ENCODE measurements at regions not wholly inside any gene's neighbourhood (a gene's known extent, or its start where the extent isn't known, plus 50 kb on each side); places are given as distances from the start of the nearest gene placed in this dataset.
A peak's percentile ranks its signal among the peaks of the same experiment; 100 is the strongest.
"Not testable (repeated sequence)": the region's sequence is repeated elsewhere in the genome, so short reads cannot be mapped to it uniquely, and the experiment has no call there.

GRCh38 chr2:188787658-188788240, 186.4 kb upstream of the COL3A1 start:
- peak; percentile 61 for DNase-seq (ENCODE audit: low read depth)

DNA sequence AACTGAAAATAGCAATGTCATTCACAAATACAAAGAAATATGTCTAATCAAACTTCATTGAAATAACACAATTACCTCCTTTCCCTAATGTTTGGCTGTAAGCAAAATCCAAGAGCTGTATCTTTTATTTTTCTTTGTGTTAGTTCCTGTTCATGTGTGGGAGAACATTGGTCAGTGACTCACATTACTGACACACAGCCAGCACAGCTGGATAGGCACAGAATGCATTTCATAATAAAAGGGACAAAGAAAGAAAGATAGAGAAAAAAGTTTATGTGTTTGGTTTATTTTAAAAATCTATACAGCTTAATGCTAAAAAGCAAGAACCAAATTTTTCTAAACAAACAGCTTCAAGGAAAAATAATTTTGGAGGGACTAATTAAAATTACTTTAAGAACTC, 185.6 kb upstream of the COL3A1 start:
- peak; percentile 80 for DNase-seq (ENCODE audit: low read depth)

- DNase-seq (ENCODE audit: low read depth) = no peak
These were observed 184.2 kb upstream of the COL3A1 start for GRCh38 chr2:188789951-188790350.

DNA sequence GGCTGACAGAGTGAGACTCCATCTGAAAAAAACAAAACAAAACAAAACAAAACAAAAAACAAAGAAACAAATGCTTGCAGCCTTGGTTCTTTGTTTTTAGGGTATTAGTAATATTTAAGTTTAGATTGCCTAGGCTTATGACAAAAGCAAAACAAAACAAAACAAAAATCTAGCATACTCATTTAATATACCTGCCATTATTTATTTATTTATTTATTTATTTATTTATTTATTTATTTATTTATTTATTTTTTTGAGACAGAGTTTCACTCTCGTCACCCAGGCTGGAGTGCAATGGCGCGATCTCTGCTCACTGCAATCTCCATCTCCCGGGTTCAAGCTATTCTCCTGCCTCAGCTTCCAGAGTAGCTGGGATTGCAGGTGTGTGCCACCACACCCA, 179.7 kb upstream of the COL3A1 start:
- DNase-seq (ENCODE audit: low read depth) = not testable (repeated sequence)

DNA sequence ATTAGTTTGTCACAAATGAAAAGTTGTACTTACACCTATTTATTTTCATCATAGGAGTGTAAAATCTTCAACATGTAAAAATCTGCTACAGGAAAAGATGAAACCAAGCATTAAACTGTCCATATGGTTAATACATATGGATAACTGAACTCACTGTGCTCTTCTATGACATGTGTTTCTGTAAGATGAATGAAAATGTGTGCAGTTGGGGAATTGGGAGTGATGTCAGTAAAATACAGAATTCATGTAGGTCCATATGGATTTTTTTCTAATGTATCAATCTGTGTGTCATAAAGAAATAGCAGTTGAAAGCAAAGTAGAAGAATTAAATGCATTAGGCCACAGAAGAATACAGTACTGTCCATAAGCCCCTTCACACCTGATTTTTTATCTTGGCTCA, 178.4 kb upstream of the COL3A1 start:
- no peak for DNase-seq (ENCODE audit: low read depth)

GRCh38 chr2:188797371-188797770, 176.8 kb upstream of the COL3A1 start:
- DNase-seq (ENCODE audit: low read depth) = no peak

DNA sequence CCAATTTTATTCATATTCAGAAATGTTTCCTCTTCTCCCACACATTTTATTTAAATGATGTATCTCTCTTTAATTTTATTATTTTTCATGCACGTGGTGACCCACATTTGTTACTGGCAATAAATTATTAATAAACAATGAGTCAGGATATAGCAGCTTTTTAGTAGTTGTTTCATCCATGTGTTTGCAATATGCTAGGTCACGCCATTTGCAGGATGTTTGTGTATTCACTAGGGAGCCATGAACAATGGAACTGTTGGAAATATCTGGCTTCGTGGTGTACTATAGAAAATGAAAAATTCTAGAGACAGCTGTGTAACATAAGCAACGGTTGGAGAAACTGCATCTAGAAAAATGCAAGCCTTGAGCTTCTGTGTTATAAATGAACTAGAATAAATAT, 176.0 kb upstream of the COL3A1 start:
- DNase-seq (ENCODE audit: low read depth) = peak; percentile 72

DNA sequence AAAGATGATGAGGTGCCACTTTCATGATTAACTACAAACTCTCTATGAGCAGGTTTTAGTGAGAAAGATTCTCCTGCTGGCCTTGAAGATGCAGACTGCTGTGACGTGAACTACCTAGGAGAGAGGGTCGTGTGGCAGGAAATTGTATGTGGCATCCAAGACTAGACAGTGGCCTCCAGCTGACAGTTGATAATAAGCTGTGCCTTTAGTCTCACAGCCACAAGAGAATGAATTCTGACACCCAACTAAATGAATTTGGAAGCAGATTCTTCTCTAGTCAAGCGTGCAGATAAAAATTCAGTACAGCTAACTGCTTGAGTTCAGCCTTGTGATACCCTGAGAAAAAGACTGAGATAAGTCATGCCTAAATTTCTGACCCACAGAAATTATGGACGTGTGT, 169.0 kb upstream of the COL3A1 start:
- DNase-seq (ENCODE audit: low read depth) = no peak

GRCh38 chr2:188808947-188809355, 165.2 kb upstream of the COL3A1 start:
- DNase-seq (ENCODE audit: low read depth) = peak; percentile 54

DNA sequence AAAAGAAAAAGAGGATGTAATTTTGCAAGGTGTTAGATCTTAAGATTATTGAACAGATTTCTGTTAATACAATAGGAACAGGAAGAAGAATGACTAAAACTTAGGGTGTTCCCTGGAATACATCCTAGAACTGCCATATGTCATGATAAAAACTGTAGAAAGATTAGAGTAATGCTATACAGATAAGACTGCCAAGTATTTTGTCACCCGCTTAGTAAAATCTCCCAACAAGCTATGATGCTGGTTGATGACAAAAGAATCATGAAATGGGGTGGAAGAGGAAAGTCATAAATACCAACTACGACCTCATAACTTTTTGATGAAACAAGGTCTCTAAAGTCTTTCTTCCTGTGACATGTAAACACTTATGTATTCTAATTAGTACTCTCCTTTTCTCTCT, 163.6 kb upstream of the COL3A1 start:
- DNase-seq (ENCODE audit: low read depth) = peak; percentile 39

- DNase-seq (ENCODE audit: low read depth) = peak; percentile 31
These were observed 162.7 kb upstream of the COL3A1 start for GRCh38 chr2:188811522-188811921.

DNA sequence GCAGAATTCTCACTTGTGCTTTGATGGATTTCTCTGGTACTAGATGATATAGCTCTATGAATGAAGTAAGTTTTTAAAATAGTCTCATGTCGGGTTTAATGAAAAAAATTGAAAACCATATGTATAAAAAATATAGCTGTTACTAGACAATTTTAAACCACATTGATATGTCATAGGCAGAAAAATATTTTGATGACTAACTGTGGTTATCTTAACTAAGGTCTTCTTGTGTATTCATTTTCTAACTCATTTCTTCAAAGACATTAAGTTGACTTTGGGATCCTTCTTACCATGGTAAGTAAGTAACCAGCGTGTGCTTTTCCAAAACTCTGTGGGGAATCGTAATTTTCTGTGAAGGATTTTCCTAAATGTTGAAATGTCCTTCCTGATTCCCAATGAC, 160.9 kb upstream of the COL3A1 start:
- DNase-seq (ENCODE audit: low read depth) = no peak

- DNase-seq (ENCODE audit: low read depth) = no peak
These were observed 160.3 kb upstream of the COL3A1 start for GRCh38 chr2:188813857-188814256.

DNA sequence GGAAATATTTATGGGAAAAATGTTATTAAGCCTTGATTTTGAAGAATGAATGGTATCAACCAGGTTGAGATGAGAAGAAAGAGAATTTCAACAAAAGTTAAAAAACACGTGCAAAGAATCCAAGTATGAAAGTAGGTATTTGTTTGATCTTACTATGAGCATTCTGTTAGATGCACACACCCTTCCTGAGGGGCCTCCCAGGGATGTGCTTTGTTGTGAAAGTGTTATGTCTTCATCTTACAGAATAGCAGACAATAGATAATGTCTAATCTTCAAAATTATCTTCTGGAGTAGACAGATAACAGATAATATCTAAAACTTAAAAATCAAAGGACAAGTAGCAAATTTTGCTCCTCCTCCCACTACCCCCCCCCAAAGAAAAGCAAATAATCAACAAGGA, 155.2 kb upstream of the COL3A1 start:
- no peak for DNase-seq (ENCODE audit: low read depth)

- no peak for DNase-seq (ENCODE audit: low read depth)
These were observed 154.4 kb upstream of the COL3A1 start for GRCh38 chr2:188819792-188820191.

DNA sequence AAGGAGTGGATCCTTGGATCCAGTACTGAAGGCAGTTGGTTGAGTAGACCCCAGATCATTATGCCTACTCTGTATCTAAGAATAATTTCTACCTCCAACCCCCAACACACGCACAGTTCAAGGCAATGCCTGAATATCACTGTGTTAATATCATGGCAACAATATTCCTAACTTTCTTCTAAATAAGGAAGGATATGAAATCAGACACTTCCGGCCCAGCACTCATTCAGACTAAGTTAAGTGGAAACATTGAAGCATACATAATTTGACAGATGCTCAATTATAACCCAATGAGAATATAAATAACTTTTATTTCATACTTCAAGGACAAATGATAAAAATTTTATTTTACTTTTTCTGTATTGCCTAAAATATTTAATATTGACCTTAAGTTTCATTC, 153.6 kb upstream of the COL3A1 start:
- DNase-seq (ENCODE audit: low read depth) = no peak

GRCh38 chr2:188824125-188824524, 150.0 kb upstream of the COL3A1 start:
- no peak for DNase-seq (ENCODE audit: low read depth)

GRCh38 chr2:188833331-188833730, 140.8 kb upstream of the COL3A1 start:
- DNase-seq (ENCODE audit: low read depth) = no peak

- no peak for DNase-seq (ENCODE audit: low read depth)
These were observed 140.4 kb upstream of the COL3A1 start for GRCh38 chr2:188833799-188834198.

DNA sequence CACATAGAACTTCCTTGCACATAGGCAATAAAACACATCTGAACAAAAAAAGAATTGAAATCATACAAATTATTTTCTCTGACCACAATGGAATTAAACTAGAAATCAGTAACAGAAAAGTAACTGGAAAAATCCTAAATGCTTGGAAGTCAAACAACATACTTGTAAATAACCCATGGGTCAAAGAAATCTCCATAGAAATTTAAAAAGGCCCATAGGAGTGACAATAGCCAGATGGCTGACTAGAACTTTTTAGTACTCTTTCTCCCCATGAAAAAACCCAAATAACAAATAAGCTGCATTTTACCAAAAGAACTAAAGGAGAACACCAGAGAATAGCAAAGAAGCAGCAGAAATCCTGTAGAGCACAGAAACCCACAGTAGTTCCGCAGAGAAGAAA, 139.2 kb upstream of the COL3A1 start:
- no peak for DNase-seq (ENCODE audit: low read depth)

- no peak for DNase-seq (ENCODE audit: low read depth)
These were observed 138.4 kb upstream of the COL3A1 start for GRCh38 chr2:188835821-188836220.

- no peak for DNase-seq (ENCODE audit: low read depth)
These were observed 128.5 kb upstream of the COL3A1 start for GRCh38 chr2:188845692-188846091.

GRCh38 chr2:188848887-188849435, 125.2 kb upstream of the COL3A1 start:
- DNase-seq (ENCODE audit: low read depth) = no peak

GRCh38 chr2:188850786-188851185, 123.4 kb upstream of the COL3A1 start:
- no peak for DNase-seq (ENCODE audit: low read depth)
